K562 (cell line): ENCODE measurements at regions not wholly inside any gene's neighbourhood (a gene's known extent, or its start where the extent isn't known, plus 50 kb on each side); places are given as distances from the start of the nearest gene placed in this dataset.

Source experiments
- ATAC-seq: fragments of 200-7000 bp; cut with Tn5 transposase; 3 replicates; pipeline ENCODE4 v1.9.1; 2020; ENCODE audit warnings: moderate library complexity
- BruUV-seq: library from RNA; stranded (reverse); fragments of 400-500 nt; replicated peaks from 2 replicates; lab custom pipeline; 2021; lab: Mats Ljungman, UMichigan
- CTCF ChIA-PET: fragments of 300-600 bp; formaldehyde crosslinking; extraction: SDS; loops from one replicate; lab custom pipeline; 2021; ENCODE audit warnings: low intra/inter-chr PET ratio; lab: Yijun Ruan, JAX
- POLR2A ChIA-PET: fragments of 300-600, 350-650 bp; sonication (Branson Sonifier 250); formaldehyde crosslinking; extraction: SDS; loops from one replicate; lab custom pipeline; 2021; ENCODE audit warnings: antibody characterized with exemption, inconsistent platforms; lab: Yijun Ruan, JAX
- DNase-seq, 4 experiments: peaks; one replicate each; pipeline versions ENCODE4 v3.0.0 to v3.0.0-alpha.2; 2011 to 2018; ENCODE audit warnings: low spot score in 3 of 4, mixed read lengths in 3 of 4; ENCODE audit errors: extremely low read depth in 1 of 4
- FAIRE-seq: peaks from 2 replicates; lab custom pipeline; 2011; peaks lifted over from hg19 to GRCh38; lab: Jason Lieb, UNC
- H2AFZ ChIP-seq: 2 replicates; pipeline ENCODE4 v1.6.0; 2011; ENCODE audit warnings: low read depth, low read length, control low read depth, inconsistent platforms
- H3K27ac ChIP-seq: fragments of 200-600 bp; 3 replicates; pipeline ENCODE4 v1.8.0; 2011; ENCODE audit warnings: low read depth, mild to moderate bottlenecking, control low read depth, inconsistent platforms, low read length, moderate library complexity, mixed read lengths; ENCODE audit errors: extremely low read depth
- H3K27me3 ChIP-seq, 2 experiments: fragments of 300-600 bp in 1 of 2; 2 replicates in 1 of 2; 3 replicates in 1 of 2; pipeline versions ENCODE4 v1.6.0 to v1.8.0; 2011; ENCODE audit warnings: inconsistent platforms in 2 of 2, low read length in 2 of 2, mild to moderate bottlenecking in 1 of 2, mixed read lengths in 1 of 2, moderate library complexity in 1 of 2; ENCODE audit not compliant: control insufficient read depth in 2 of 2, insufficient read depth in 2 of 2
- H3K36me3 ChIP-seq: fragments of 300-600 bp; 3 replicates; pipeline ENCODE4 v1.8.0; 2011; ENCODE audit warnings: mild to moderate bottlenecking, low read length, inconsistent platforms; ENCODE audit not compliant: control insufficient read depth, insufficient read depth
- H3K4me1 ChIP-seq, 2 experiments: fragments of 200-600 bp in 1 of 2; replicated peaks in 1 of 2; 2 replicates in 1 of 2; 3 replicates in 1 of 2; pipeline versions ENCODE4 v1.5.1 to v1.8.0; 2011; ENCODE audit warnings: inconsistent platforms in 2 of 2, low read length in 2 of 2, mild to moderate bottlenecking in 1 of 2, mixed read lengths in 1 of 2, moderate library complexity in 1 of 2; ENCODE audit not compliant: control insufficient read depth in 2 of 2, insufficient read depth in 2 of 2
- H3K4me2 ChIP-seq: 2 replicates; pipeline ENCODE4 v1.6.1; 2011; ENCODE audit warnings: low read length, control low read depth, inconsistent platforms, mixed read lengths; ENCODE audit not compliant: insufficient read depth
- H3K4me3 ChIP-seq: fragments of 200-600 bp; sonication (generic), shearing (Covaris generic); 2 replicates; pipeline ENCODE4 v1.5.1; 2016; ENCODE audit warnings: control low read depth, inconsistent platforms
- H3K79me2 ChIP-seq: fragments of 200-600 bp; 3 replicates; pipeline ENCODE4 v1.8.0; 2011; ENCODE audit warnings: low read length, inconsistent platforms; ENCODE audit not compliant: control insufficient read depth, insufficient read depth
- H3K9ac ChIP-seq, 2 experiments: 2 replicates each; pipeline versions ENCODE4 v1.6.0 to v1.6.1; 2011; ENCODE audit warnings: low read depth in 2 of 2, low read length in 2 of 2, control low read depth in 1 of 2, inconsistent platforms in 1 of 2, mild to moderate bottlenecking in 1 of 2, mixed read lengths in 1 of 2; ENCODE audit not compliant: insufficient read depth in 1 of 2
- H3K9me1 ChIP-seq: one replicate; pipeline ENCODE4 v1.6.0; 2011; ENCODE audit warnings: inconsistent platforms, mild to moderate bottlenecking, low read length, moderate library complexity; ENCODE audit not compliant: control insufficient read depth, insufficient read depth
- H3K9me3 ChIP-seq: replicated peaks from 2 replicates; pipeline ENCODE4 v1.5.1; 2011; ENCODE audit warnings: low read depth, low read length, inconsistent platforms; ENCODE audit not compliant: control insufficient read depth, insufficient read depth
- H4K20me1 ChIP-seq: replicated peaks from 2 replicates; pipeline ENCODE4 v1.6.1; 2011; ENCODE audit warnings: low read length, inconsistent platforms, mixed read lengths; ENCODE audit not compliant: control insufficient read depth, insufficient read depth
- BACH1 ChIP-seq: fragments of 200-800 bp; sonication (Bioruptor generic); IDR thresholded peaks from 2 replicates; pipeline ENCODE4 v1.6.1; 2016; ENCODE audit warnings: missing genetic modification characterization, missing compliant biosample characterization
- DEAF1 ChIP-seq: fragments of 450-650 bp; formaldehyde crosslinking; IDR thresholded peaks from 2 replicates; pipeline ENCODE4 v1.4.0; 2020; ENCODE audit warnings: mild to moderate bottlenecking, moderate library complexity
- FOSL1 ChIP-seq: fragments of 200-800 bp; sonication (Bioruptor generic); conservative IDR thresholded peaks from 2 replicates; pipeline ENCODE4 v1.6.1; 2016; ENCODE audit warnings: missing genetic modification characterization, missing compliant biosample characterization
- GTF3C2 ChIP-seq: IDR thresholded peaks from 3 replicates; pipeline ENCODE4 v1.6.1; 2011; ENCODE audit warnings: borderline replicate concordance, mild to moderate bottlenecking, moderate library complexity; ENCODE audit not compliant: insufficient read length; ENCODE audit errors: extremely low read depth
- HMG20B ChIP-seq: fragments of 250-450 bp; sonication (Bioruptor Pico); IDR thresholded peaks from 2 replicates; pipeline ENCODE4 v1.5.0; 2021; ENCODE audit warnings: mild to moderate bottlenecking
- KDM4B ChIP-seq, 2 experiments: fragments of 450-650 bp in 1 of 2; sonication (generic) in 1 of 2; IDR thresholded peaks; 2 replicates each; pipeline ENCODE4 v1.6.1; 2016 to 2017; ENCODE audit warnings: borderline replicate concordance in 2 of 2, antibody characterized with exemption in 1 of 2, low read depth in 1 of 2, mild to moderate bottlenecking in 1 of 2
- POLR2A ChIP-seq: fragments of 450-650 bp; conservative IDR thresholded peaks from 2 replicates; pipeline ENCODE4 v1.6.1; 2016
- SAFB2 ChIP-seq: fragments of 200-400 bp; formaldehyde crosslinking; IDR thresholded peaks from 2 replicates; pipeline ENCODE4 v1.6.1; 2018; ENCODE audit warnings: borderline replicate concordance, low read length, low read depth, moderate library complexity; ENCODE audit not compliant: severe bottlenecking
- SMARCA4 ChIP-seq: fragments of 450-650 bp; IDR thresholded peaks from 2 replicates; pipeline ENCODE4 v1.6.1; 2016
- TAF9B ChIP-seq: fragments of 450-650 bp; IDR thresholded peaks from 2 replicates; pipeline ENCODE4 v1.6.1; 2018; ENCODE audit warnings: mild to moderate bottlenecking; ENCODE audit not compliant: partially characterized antibody
- THRA ChIP-seq: fragments of 450-650 bp; IDR thresholded peaks from 2 replicates; pipeline ENCODE4 v1.6.1; 2017; ENCODE audit warnings: mild to moderate bottlenecking, moderate library complexity
- ZFP1 ChIP-seq: fragments of 450-650 bp; formaldehyde crosslinking; IDR thresholded peaks from 2 replicates; pipeline ENCODE4 v1.4.0; 2020; ENCODE audit warnings: mild to moderate bottlenecking, mixed read lengths
- ZNF23 ChIP-seq: fragments of 250-450 bp; sonication (Bioruptor Pico); IDR thresholded peaks from 2 replicates; pipeline ENCODE4 v1.4.0; 2020; ENCODE audit warnings: mild to moderate bottlenecking
- ZNF512 ChIP-seq: IDR thresholded peaks from 2 replicates; pipeline ENCODE4 v1.6.1; 2016; ENCODE audit warnings: missing genetic modification characterization, missing compliant biosample characterization
- ZNF655 ChIP-seq: fragments of 250-450 bp; sonication (Bioruptor Pico); IDR thresholded peaks from 2 replicates; pipeline ENCODE4 v1.5.0; 2021
- WGBS: fragments of 100-300 bp; shearing (Covaris generic); methylation state at CpG from one replicate; pipeline ENCODE4 v1.1.6; 2016; ENCODE audit warnings: low coverage, mixed read lengths; ENCODE audit not compliant: insufficient coverage; ENCODE audit errors: missing lambda C conversion rate; 5-methylcytosine and 5-hydroxymethylcytosine counted together
- in situ Hi-C: fragments of 300-500 bp; cut with MboI; formaldehyde crosslinking; loops from 4 replicates; pipeline ENCODE4 v1.15.0; 2018; ENCODE audit warnings: inconsistent platforms, mixed read lengths
- intact Hi-C: fragments of 100-400 bp; cut with micrococcal nuclease; formaldehyde crosslinking; loops from 2 replicates; pipeline ENCODE4 v1.14.2; 2022

GRCh38 chr6:3620937-3621336 lies 130.6 kb downstream of the PXDC1 start:
- ChIA-PET CTCF (no interaction called here), POLR2A (interaction anchor here (0.7 to 1.7 kb wide), 3 partner anchors 17 to 38 kb away, joined by 3 to 4 read pairs (median 3); no protein-coding TSS in a partner anchor)
- WGBS = 1% methylated on average over 3 of the region's 3 CpGs
- no peak for FAIRE-seq
- H3K9me1 ChIP-seq = no peaks in the 10 kb centered on the region
- H3K9ac ChIP-seq = no peak overlapping the region
- no peak overlapping the region for H3K4me2 ChIP-seq
- peaks cover 0 to 4% of the 10 kb centered on the region in 2 experiments; a peak in 1 of 5 replicates for H3K4me1 ChIP-seq
- no peaks in the 10 kb centered on the region for H3K9me3 ChIP-seq
- no peak for DNase-seq
- no TSS peak for BruUV-seq
- no peak overlapping the region for H2AFZ ChIP-seq
- H3K27ac ChIP-seq = no peak overlapping the region
- intact Hi-C loops (no loop called here), in situ Hi-C loops (no loop called here)
- no peak for ATAC-seq
- H3K79me2 ChIP-seq = no peaks in the 10 kb centered on the region
- H3K4me3 ChIP-seq = no peak overlapping the region
- no peaks in the 10 kb centered on the region for H4K20me1 ChIP-seq
- H3K36me3 ChIP-seq = no peaks in the 10 kb centered on the region
- H3K27me3 ChIP-seq = peaks cover 80 to 87% of the 10 kb centered on the region in 2 experiments
- TF ChIP-seq THRA (no peak), SMARCA4 (no peak), TAF9B (no peak), DEAF1 (CRISPR knock-in tag) (no peak), HMG20B (no peak), FOSL1 (no peak), POLR2A (no peak), ZNF23 (CRISPR knock-in tag) (no peak), BACH1 (tag) (no peak), ZFP1 (CRISPR knock-in tag) (no peak), SAFB2 (no peak), KDM4B (IDR thresholded peaks at IDR 0.05; ENCODE audit: borderline replicate concordance in 2 of 2, low read depth in 1 of 2) (no peak), GTF3C2 (no peak), ZNF512 (tag) (no peak), ZNF655 (CRISPR knock-in tag) (no peak)
